PC-3 (cell line): ENCODE measurements at regions not wholly inside any gene's neighbourhood (a gene's known extent, or its start where the extent isn't known, plus 50 kb on each side); places are given as distances from the start of the nearest gene placed in this dataset.

ENCODE experiments used
- ATAC-seq: fragments of 200-7000 bp; cut with Tn5 transposase; 2 replicates; pipeline ENCODE4 v1.9.1; 2020; ENCODE audit warnings: mild to moderate bottlenecking, moderate library complexity
- BruUV-seq: library from RNA; stranded (reverse); fragments of 400-500 nt; replicated peaks from 2 replicates; lab custom pipeline; 2021; lab: Mats Ljungman, UMichigan
- CTCF ChIA-PET: fragments of 300-600 bp; sonication (Branson Sonifier 250); formaldehyde crosslinking; loops from one replicate; lab custom pipeline; 2022; ENCODE audit warnings: antibody characterized with exemption; lab: Charles Lee
- POLR2A ChIA-PET: fragments of 300-600 bp; sonication (Branson Sonifier 250); formaldehyde crosslinking; loops from one replicate; lab custom pipeline; 2022; ENCODE audit warnings: antibody characterized with exemption; ENCODE audit not compliant: unreplicated experiment; lab: Charles Lee
- DNase-seq: peaks from one replicate; pipeline ENCODE4 v3.0.0-alpha.2; 2015
- H2AFZ ChIP-seq: fragments of 300-600 bp; sonication (generic); 2 replicates; pipeline ENCODE4 v1.6.0; 2016; ENCODE audit warnings: antibody characterized with exemption, low read length
- H3F3A ChIP-seq: fragments of 300-600 bp; sonication (generic); one replicate; pipeline ENCODE4 v1.6.0; 2017; ENCODE audit warnings: antibody characterized with exemption, low read length, control low read depth, mild to moderate bottlenecking; ENCODE audit not compliant: unreplicated experiment
- H3K27ac ChIP-seq: fragments of 300-600 bp; sonication (generic); 2 replicates; pipeline ENCODE4 v1.5.1; 2016; ENCODE audit warnings: mild to moderate bottlenecking, low read length
- H3K27me3 ChIP-seq: fragments of 300-600 bp; sonication (generic); 2 replicates; pipeline ENCODE4 v1.6.1; 2016; ENCODE audit warnings: low read length, mixed read lengths
- H3K36me3 ChIP-seq: fragments of 300-600 bp; sonication (generic); 2 replicates; pipeline ENCODE4 v1.6.1; 2016; ENCODE audit warnings: low read depth, mixed run types, low read length, mixed read lengths
- H3K4me1 ChIP-seq: fragments of 300-600 bp; sonication (generic); 2 replicates; pipeline ENCODE4 v1.5.1; 2016; ENCODE audit warnings: low read length; ENCODE audit not compliant: insufficient read depth
- H3K4me2 ChIP-seq: fragments of 300-600 bp; sonication (generic); 2 replicates; pipeline ENCODE4 v1.6.0; 2016; ENCODE audit warnings: low read length
- H3K4me3 ChIP-seq: fragments of 300-600 bp; sonication (generic); 2 replicates; pipeline ENCODE4 v1.5.1; 2016; ENCODE audit warnings: mild to moderate bottlenecking, low read length, mixed read lengths
- H3K79me2 ChIP-seq: fragments of 300-600 bp; sonication (generic); 2 replicates; pipeline ENCODE4 v1.6.1; 2017; ENCODE audit warnings: low read length, mixed read lengths
- H3K9ac ChIP-seq: fragments of 300-600 bp; sonication (generic); 2 replicates; pipeline ENCODE4 v1.6.0; 2016; ENCODE audit warnings: mild to moderate bottlenecking, low read length
- H3K9me2 ChIP-seq: fragments of 300-600 bp; sonication (generic); replicated peaks from 2 replicates; pipeline ENCODE4 v1.6.1; 2016; ENCODE audit warnings: mixed run types, low read length, mixed read lengths
- H3K9me3 ChIP-seq: fragments of 300-600 bp; sonication (generic); 2 replicates; pipeline ENCODE4 v1.6.1; 2016; ENCODE audit warnings: low read length, mixed read lengths
- H4K20me1 ChIP-seq: fragments of 300-600 bp; sonication (generic); 2 replicates; pipeline ENCODE4 v1.6.1; 2016; ENCODE audit warnings: low read length, mixed read lengths
- EZH2 ChIP-seq: fragments of 300-600 bp; sonication (generic); IDR thresholded peaks from one replicate; pipeline ENCODE4 v1.6.1; 2017; ENCODE audit warnings: antibody characterized with exemption, mild to moderate bottlenecking, low read length; ENCODE audit not compliant: unreplicated experiment
- EZH2phosphoT487 ChIP-seq: fragments of 300-600 bp; sonication (generic); IDR thresholded peaks from 2 replicates; pipeline ENCODE4 v1.6.1; 2018; ENCODE audit warnings: mild to moderate bottlenecking, antibody characterized with exemption, low read length, borderline replicate concordance
- intact Hi-C: fragments of 100-400 bp; cut with micrococcal nuclease; formaldehyde crosslinking; loops from 2 replicates; pipeline ENCODE4 v1.9.0; 2023
- TF ChIP-seq, protein P1 (sequence below): fragments of 300-600 bp; sonication (generic); conservative IDR thresholded peaks from 2 replicates; pipeline ENCODE4 v1.5.1; 2017; ENCODE audit warnings: antibody characterized with exemption, low read depth, mild to moderate bottlenecking, low read length

- BruUV-seq, result no TSS peak
- Histone ChIP-seq H3K9ac (no peak overlapping the region), H3K79me2 (no peaks in the 10 kb centered on the region), H3K4me3 (no peak overlapping the region), H3K27ac (no peak overlapping the region), H3K9me2 (no peaks in the 10 kb centered on the region), H3K9me3 (no peaks in the 10 kb centered on the region), H3K4me1 (no peaks in the 10 kb centered on the region), H3F3A (no peaks in the 10 kb centered on the region), H3K27me3 (no peaks in the 10 kb centered on the region), H3K36me3 (no peaks in the 10 kb centered on the region), H2AFZ (no peak overlapping the region), H3K4me2 (no peak overlapping the region), H4K20me1 (no peaks in the 10 kb centered on the region)
- TF ChIP-seq EZH2 (no peak), EZH2phosphoT487 (no peak)
- TF ChIP-seq, protein P1, sequence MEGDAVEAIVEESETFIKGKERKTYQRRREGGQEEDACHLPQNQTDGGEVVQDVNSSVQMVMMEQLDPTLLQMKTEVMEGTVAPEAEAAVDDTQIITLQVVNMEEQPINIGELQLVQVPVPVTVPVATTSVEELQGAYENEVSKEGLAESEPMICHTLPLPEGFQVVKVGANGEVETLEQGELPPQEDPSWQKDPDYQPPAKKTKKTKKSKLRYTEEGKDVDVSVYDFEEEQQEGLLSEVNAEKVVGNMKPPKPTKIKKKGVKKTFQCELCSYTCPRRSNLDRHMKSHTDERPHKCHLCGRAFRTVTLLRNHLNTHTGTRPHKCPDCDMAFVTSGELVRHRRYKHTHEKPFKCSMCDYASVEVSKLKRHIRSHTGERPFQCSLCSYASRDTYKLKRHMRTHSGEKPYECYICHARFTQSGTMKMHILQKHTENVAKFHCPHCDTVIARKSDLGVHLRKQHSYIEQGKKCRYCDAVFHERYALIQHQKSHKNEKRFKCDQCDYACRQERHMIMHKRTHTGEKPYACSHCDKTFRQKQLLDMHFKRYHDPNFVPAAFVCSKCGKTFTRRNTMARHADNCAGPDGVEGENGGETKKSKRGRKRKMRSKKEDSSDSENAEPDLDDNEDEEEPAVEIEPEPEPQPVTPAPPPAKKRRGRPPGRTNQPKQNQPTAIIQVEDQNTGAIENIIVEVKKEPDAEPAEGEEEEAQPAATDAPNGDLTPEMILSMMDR, result no peak
- ChIA-PET CTCF (no interaction called here), POLR2A (no interaction called here)
- DNase-seq (no peak), ATAC-seq (no peak)
- intact Hi-C loops, result no loop called here
Measured at GRCh38 chr15:97114900-97115760, 784.6 kb downstream of the NR2F2 start.

GRCh38 chr15:97115761-97116070 lies 785.2 kb downstream of the NR2F2 start:
- no peak overlapping the region for H2AFZ ChIP-seq
- TF ChIP-seq EZH2 (no peak), EZH2phosphoT487 (no peak)
- TF ChIP-seq, protein P1, result no peak
- H4K20me1 ChIP-seq, result no peaks in the 10 kb centered on the region
- no peaks in the 10 kb centered on the region for H3K27me3 ChIP-seq
- no peaks in the 10 kb centered on the region for H3K36me3 ChIP-seq
- no peak overlapping the region for H3K27ac ChIP-seq
- ChIA-PET POLR2A (no interaction called here), CTCF (no interaction called here)
- intact Hi-C loops, result no loop called here
- no peaks in the 10 kb centered on the region for H3K9me3 ChIP-seq
- no peak overlapping the region for H3K9ac ChIP-seq
- H3K79me2 ChIP-seq, result no peaks in the 10 kb centered on the region
- H3K4me2 ChIP-seq, result no peak overlapping the region
- no TSS peak for BruUV-seq
- no peaks in the 10 kb centered on the region for H3F3A ChIP-seq
- ATAC-seq (no peak), DNase-seq (no peak)
- H3K9me2 ChIP-seq, result no peaks in the 10 kb centered on the region
- no peaks in the 10 kb centered on the region for H3K4me1 ChIP-seq
- no peak overlapping the region for H3K4me3 ChIP-seq

DNA sequence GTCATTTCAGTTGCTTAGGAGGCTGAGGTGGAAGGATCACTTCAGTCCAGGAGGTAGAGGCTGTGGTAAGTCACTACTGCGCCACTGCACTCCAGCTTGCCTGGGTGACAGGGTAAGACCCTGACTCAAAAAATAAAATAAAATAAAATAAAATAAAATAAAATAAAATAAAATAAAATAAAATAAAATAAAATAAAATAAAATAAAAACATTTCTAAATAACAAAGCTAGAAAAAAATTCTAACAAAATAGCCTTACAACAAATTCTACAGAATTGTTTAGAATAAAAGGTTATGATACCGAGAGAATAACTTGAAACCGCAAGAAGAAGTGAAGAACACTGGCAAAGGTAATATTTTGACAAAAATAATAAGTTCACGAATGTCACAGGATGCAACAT lies 794.3 kb downstream of the NR2F2 start:
- no peak overlapping the region for H3K4me3 ChIP-seq
- no peaks in the 10 kb centered on the region for H3K79me2 ChIP-seq
- ATAC-seq, result no peak
- H3K27me3 ChIP-seq, result no peaks in the 10 kb centered on the region
- no peak overlapping the region for H2AFZ ChIP-seq
- no peaks in the 10 kb centered on the region for H4K20me1 ChIP-seq
- H3K4me1 ChIP-seq, result no peaks in the 10 kb centered on the region
- H3K36me3 ChIP-seq, result no peaks in the 10 kb centered on the region
- no peak overlapping the region for H3K27ac ChIP-seq
- H3K9me3 ChIP-seq, result no peaks in the 10 kb centered on the region
- ChIA-PET CTCF (interaction anchor here (0.6 kb wide), 1 partner anchor 1497 kb away, joined by 3 read pairs; no protein-coding TSS in a partner anchor), POLR2A (no interaction called here)
- TF ChIP-seq, protein P1, result no peak
- TF ChIP-seq EZH2, result no peak
- no peak for TF ChIP-seq EZH2phosphoT487
- no peaks in the 10 kb centered on the region for H3F3A ChIP-seq
- intact Hi-C loops, result no loop called here
- BruUV-seq, result no TSS peak
- no peak overlapping the region for H3K4me2 ChIP-seq
- no peak for DNase-seq
- no peaks in the 10 kb centered on the region for H3K9me2 ChIP-seq
- H3K9ac ChIP-seq, result no peak overlapping the region
